ENCODE measurements at regions not wholly inside any gene's neighbourhood (a gene's known extent, or its start where the extent isn't known, plus 50 kb on each side); places are given as distances from the start of the nearest gene placed in this dataset.

DNA sequence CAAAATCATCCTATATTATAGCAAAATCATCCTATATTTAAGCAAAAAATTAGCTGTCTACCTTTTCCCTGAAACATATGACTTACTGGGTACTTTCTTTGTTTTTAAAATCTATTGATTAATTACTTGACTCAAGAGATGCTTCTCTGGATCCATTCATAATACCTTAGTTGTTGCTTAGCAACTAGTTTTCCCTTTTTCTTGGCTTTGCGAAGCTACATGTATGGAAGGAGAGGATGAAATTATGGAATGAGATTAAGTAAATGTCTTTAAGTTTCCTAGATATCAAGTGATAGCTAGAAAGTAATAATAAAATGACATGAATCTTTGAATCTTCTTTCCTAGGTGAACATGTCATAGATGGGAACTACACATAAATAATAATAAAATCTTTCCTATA, 1033.2 kb upstream of the FAM98A start:
- TF ChIP-seq, protein P1, sequence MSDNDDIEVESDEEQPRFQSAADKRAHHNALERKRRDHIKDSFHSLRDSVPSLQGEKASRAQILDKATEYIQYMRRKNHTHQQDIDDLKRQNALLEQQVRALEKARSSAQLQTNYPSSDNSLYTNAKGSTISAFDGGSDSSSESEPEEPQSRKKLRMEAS (CRISPR knock-in tag; IDR thresholded peaks at IDR 0.05): no peak
- TF ChIP-seq, protein P2, sequence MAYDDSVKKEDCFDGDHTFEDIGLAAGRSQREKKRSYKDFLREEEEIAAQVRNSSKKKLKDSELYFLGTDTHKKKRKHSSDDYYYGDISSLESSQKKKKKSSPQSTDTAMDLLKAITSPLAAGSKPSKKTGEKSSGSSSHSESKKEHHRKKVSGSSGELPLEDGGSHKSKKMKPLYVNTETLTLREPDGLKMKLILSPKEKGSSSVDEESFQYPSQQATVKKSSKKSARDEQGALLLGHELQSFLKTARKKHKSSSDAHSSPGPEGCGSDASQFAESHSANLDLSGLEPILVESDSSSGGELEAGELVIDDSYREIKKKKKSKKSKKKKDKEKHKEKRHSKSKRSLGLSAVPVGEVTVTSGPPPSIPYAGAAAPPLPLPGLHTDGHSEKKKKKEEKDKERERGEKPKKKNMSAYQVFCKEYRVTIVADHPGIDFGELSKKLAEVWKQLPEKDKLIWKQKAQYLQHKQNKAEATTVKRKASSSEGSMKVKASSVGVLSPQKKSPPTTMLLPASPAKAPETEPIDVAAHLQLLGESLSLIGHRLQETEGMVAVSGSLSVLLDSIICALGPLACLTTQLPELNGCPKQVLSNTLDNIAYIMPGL (CRISPR knock-in tag; IDR thresholded peaks at IDR 0.05): no peak
- TF ChIP-seq, protein P3, sequence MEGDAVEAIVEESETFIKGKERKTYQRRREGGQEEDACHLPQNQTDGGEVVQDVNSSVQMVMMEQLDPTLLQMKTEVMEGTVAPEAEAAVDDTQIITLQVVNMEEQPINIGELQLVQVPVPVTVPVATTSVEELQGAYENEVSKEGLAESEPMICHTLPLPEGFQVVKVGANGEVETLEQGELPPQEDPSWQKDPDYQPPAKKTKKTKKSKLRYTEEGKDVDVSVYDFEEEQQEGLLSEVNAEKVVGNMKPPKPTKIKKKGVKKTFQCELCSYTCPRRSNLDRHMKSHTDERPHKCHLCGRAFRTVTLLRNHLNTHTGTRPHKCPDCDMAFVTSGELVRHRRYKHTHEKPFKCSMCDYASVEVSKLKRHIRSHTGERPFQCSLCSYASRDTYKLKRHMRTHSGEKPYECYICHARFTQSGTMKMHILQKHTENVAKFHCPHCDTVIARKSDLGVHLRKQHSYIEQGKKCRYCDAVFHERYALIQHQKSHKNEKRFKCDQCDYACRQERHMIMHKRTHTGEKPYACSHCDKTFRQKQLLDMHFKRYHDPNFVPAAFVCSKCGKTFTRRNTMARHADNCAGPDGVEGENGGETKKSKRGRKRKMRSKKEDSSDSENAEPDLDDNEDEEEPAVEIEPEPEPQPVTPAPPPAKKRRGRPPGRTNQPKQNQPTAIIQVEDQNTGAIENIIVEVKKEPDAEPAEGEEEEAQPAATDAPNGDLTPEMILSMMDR (IDR thresholded peaks at IDR 0.05): no peak
- TF ChIP-seq NR3C1 (CRISPR knock-in tag; conservative IDR thresholded peaks at IDR 0.05; ENCODE audit: low read depth): no peak
- TF ChIP-seq NFE2L1 (CRISPR knock-in tag; IDR thresholded peaks at IDR 0.05): no peak
- no peak for TF ChIP-seq TEAD4 (CRISPR knock-in tag; IDR thresholded peaks at IDR 0.05)
- no peak for TF ChIP-seq SP1 (CRISPR knock-in tag; conservative IDR thresholded peaks at IDR 0.05)
- TF ChIP-seq TCF7 (CRISPR knock-in tag; IDR thresholded peaks at IDR 0.05; ENCODE audit: low read depth): no peak
- TF ChIP-seq NR1H2 (CRISPR knock-in tag; IDR thresholded peaks at IDR 0.05): no peak
- TF ChIP-seq ZNF263 (CRISPR knock-in tag; IDR thresholded peaks at IDR 0.05; ENCODE audit: low read depth): no peak
- TF ChIP-seq, protein P4, sequence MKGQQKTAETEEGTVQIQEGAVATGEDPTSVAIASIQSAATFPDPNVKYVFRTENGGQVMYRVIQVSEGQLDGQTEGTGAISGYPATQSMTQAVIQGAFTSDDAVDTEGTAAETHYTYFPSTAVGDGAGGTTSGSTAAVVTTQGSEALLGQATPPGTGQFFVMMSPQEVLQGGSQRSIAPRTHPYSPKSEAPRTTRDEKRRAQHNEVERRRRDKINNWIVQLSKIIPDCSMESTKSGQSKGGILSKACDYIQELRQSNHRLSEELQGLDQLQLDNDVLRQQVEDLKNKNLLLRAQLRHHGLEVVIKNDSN (CRISPR knock-in tag; IDR thresholded peaks at IDR 0.05): no peak
- TF ChIP-seq FOXJ3 (CRISPR knock-in tag; IDR thresholded peaks at IDR 0.05; ENCODE audit: borderline replicate concordance): no peak
- TF ChIP-seq, protein P5, sequence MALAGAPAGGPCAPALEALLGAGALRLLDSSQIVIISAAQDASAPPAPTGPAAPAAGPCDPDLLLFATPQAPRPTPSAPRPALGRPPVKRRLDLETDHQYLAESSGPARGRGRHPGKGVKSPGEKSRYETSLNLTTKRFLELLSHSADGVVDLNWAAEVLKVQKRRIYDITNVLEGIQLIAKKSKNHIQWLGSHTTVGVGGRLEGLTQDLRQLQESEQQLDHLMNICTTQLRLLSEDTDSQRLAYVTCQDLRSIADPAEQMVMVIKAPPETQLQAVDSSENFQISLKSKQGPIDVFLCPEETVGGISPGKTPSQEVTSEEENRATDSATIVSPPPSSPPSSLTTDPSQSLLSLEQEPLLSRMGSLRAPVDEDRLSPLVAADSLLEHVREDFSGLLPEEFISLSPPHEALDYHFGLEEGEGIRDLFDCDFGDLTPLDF (CRISPR knock-in tag; IDR thresholded peaks at IDR 0.05): no peak

Data from WTC11 (cell line).